ENCODE measurements at regions not wholly inside any gene's neighbourhood (a gene's known extent, or its start where the extent isn't known, plus 50 kb on each side); places are given as distances from the start of the nearest gene placed in this dataset.

DNA sequence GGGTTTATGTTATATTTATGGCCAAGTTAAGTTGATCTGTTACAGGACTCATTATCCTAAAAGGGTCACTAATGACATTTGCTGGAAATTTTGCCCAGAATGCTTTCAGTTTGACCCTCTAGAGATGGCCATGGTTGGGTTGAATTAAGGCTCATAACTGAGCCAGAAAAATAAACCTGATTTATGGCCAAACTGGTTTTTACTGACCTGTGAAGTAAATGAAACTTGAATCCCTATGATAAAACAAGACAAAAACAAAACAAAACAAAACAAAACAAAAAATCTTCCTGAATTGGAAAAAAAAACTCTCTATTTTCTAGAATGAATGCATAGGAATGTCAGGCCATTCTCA is 72.5 kb upstream of the CLDN14 start:
- in situ Hi-C loops (cut with MboI; ENCODE audit: low sequenced_read_pairs, unreplicated experiment), result no loop called here
- no peak for DNase-seq (ENCODE audit: low spot score)
- TF ChIP-seq, protein P1, sequence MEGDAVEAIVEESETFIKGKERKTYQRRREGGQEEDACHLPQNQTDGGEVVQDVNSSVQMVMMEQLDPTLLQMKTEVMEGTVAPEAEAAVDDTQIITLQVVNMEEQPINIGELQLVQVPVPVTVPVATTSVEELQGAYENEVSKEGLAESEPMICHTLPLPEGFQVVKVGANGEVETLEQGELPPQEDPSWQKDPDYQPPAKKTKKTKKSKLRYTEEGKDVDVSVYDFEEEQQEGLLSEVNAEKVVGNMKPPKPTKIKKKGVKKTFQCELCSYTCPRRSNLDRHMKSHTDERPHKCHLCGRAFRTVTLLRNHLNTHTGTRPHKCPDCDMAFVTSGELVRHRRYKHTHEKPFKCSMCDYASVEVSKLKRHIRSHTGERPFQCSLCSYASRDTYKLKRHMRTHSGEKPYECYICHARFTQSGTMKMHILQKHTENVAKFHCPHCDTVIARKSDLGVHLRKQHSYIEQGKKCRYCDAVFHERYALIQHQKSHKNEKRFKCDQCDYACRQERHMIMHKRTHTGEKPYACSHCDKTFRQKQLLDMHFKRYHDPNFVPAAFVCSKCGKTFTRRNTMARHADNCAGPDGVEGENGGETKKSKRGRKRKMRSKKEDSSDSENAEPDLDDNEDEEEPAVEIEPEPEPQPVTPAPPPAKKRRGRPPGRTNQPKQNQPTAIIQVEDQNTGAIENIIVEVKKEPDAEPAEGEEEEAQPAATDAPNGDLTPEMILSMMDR (IDR thresholded peaks at IDR 0.05; ENCODE audit: borderline replicate concordance, control extremely low read depth, extremely low read depth, insufficient read depth, missing control alignments), result no peak

DNA sequence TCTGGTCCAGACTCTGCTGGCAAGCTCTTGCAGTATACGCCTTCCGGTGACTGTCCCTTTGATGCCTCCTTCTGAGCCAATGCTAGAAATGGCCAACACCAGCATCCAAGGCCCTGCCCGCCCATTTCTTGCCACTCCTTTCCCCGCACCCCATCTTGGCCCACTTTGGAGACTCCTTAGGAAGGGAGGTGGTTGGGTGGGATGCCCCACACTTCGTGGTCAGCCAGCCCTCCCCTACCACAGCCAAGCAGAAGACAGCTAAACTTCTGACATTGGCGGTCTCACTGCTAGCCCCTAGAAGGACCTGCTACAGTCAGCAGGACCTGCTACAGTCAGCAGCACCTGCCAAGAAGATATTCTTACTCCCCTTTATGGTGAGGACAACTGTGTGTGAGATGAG is 73.5 kb upstream of the CLDN14 start:
- TF ChIP-seq, protein P1 (IDR thresholded peaks at IDR 0.05; ENCODE audit: borderline replicate concordance, control extremely low read depth, extremely low read depth, insufficient read depth, missing control alignments), result no peak
- in situ Hi-C loops (cut with MboI; ENCODE audit: low sequenced_read_pairs, unreplicated experiment), result no loop called here
- no peak for DNase-seq (ENCODE audit: low spot score)

DNA sequence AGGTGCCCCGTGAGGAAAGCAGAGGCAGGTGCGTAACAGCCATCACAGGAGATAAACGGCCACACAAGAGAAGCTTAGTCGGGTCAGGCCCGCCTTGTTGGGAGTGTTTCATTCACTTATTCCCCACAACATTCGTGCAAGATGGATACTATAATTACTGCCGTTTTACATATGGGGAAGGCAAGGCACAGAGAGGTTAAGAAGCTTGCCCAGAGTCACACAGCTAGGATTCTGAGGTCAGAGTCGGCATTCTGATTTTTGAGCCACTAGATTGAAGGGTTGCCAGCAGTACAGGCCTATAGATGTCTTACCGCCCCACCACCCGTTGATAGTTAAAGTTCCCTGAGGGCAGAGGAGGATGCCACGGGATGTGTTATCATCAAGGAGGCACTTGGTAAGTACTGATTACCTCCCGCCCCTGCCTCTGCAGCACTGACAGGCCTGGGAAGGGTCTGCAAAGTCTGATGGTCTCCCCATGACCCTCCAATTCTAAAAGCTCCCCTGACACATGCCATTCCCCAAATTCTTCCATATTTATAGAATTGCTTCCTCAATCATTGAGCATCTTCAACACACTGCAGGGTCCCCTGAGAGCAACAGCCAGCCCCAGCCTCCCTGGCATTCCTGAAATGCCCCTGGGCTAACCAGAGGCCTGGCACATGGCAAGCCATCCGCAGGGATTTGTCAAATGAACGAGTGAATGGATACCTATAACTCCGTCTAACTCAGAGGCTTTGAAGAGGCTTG is 74.7 kb upstream of the CLDN14 start:
- in situ Hi-C loops (cut with MboI; ENCODE audit: low sequenced_read_pairs, unreplicated experiment), result no loop called here
- TF ChIP-seq, protein P1 (IDR thresholded peaks at IDR 0.05; ENCODE audit: borderline replicate concordance, control extremely low read depth, extremely low read depth, insufficient read depth, missing control alignments), result no peak
- DNase-seq (ENCODE audit: low spot score), result no peak

DNA sequence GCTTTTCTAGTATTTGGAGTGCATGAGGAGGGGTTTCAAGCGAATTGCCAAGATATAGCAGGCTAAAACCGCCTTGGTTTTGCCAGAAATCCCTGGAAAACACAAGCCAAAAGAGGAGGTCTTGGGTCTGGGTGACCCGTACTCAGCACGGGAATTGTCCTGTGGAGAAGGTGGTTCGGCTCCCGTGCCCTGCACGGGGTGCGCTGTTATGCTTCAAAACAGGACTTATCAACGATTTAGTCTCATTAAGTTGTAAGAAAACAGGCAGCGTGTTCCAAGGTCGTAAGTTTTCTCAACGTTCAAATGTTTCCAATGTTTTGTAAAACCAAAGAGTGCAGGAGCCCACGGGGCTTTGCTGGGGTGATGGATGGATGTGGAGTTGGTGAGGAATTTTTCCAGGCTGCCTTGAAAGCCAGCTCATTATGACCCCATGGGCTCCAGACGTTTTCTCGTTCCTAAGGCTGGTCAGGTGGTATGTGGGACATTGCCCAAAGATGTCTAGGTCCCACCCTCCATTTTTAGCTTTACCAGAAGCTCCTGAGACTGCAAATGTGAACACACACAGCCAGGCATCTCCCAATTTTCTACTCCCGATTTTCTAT is 75.4 kb upstream of the CLDN14 start:
- DNase-seq (ENCODE audit: low spot score), result no peak
- TF ChIP-seq, protein P1 (IDR thresholded peaks at IDR 0.05; ENCODE audit: borderline replicate concordance, control extremely low read depth, extremely low read depth, insufficient read depth, missing control alignments), result no peak
- in situ Hi-C loops (cut with MboI; ENCODE audit: low sequenced_read_pairs, unreplicated experiment), result no loop called here

DNA sequence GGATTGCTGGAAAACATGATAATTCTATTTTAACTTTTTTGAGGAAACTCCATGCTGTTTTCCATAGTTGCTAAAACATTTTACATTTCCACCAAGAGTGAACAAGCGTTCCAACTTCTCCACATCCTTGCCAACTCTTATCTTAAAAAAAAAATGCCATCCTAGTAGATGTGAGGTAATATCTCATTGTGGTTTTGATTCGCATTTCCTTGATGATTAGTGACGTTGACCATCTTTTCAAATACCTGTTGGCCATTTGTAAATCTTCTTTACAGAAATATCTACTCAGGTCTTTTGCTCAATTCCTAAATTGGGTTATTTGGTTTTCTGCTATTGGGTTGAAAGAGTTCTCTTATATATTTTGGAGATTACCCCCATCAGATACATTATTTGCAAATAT is 77.4 kb upstream of the CLDN14 start:
- no peak for DNase-seq (ENCODE audit: low spot score)
- TF ChIP-seq, protein P1 (IDR thresholded peaks at IDR 0.05; ENCODE audit: borderline replicate concordance, control extremely low read depth, extremely low read depth, insufficient read depth, missing control alignments), result no peak
- in situ Hi-C loops (cut with MboI; ENCODE audit: low sequenced_read_pairs, unreplicated experiment), result no loop called here

DNA sequence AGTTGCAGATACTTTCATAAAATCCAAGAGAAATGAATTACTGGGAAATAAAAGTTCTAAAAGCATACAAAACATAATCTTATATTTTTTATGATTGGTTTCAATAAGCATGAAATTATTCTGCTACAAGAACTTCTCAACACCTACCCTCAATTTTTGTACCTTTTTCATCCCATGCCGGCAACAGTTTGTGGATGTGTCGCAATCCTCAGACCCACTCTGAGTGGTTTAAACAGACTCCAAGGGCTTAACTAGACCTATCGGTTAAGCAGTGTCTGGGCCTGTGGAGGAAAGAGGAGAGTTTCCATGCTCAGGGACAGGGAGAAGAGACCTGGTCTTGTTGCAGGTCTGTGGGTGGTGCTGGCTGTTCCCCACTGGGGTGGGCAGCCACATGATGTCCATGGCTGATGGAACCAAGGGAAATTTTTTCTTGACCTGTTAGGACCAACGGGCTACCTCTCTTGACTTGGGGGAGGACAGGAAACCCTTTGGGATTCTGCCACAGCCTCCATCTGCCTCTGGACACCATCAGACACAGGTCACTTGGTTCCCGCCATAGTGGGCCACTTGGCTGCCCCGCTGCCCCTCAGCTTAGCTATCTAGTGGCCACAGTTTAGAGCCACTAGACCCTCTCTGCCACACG is 81.1 kb upstream of the CLDN14 start:
- in situ Hi-C loops (cut with MboI; ENCODE audit: low sequenced_read_pairs, unreplicated experiment), result no loop called here
- DNase-seq (ENCODE audit: low spot score), result no peak
- TF ChIP-seq, protein P1 (IDR thresholded peaks at IDR 0.05; ENCODE audit: borderline replicate concordance, control extremely low read depth, extremely low read depth, insufficient read depth, missing control alignments), result no peak

Measured in GM13976 (cell line).